Endothelial cell of umbilical vein (primary cell): ENCODE measurements at regions not wholly inside any gene's neighbourhood (a gene's known extent, or its start where the extent isn't known, plus 50 kb on each side); places are given as distances from the start of the nearest gene placed in this dataset.
A peak's percentile ranks its signal among the peaks of the same experiment; 100 is the strongest.

Experiments
- BruUV-seq: library from RNA; stranded (reverse); fragments of 400-500 nt; replicated peaks from 2 replicates; lab custom pipeline; 2021; lab: Mats Ljungman, UMichigan
- CTCF ChIA-PET: fragments of 300-600, 350-600 bp; sonication (Branson Sonifier 250); formaldehyde crosslinking; loops from one replicate; lab custom pipeline; 2021; ENCODE audit warnings: antibody characterized with exemption, inconsistent platforms; lab: Charles Lee
- POLR2A ChIA-PET: fragments of 300-600, 350-600 bp; sonication (Branson Sonifier 250); formaldehyde crosslinking; loops from one replicate; lab custom pipeline; 2021; ENCODE audit warnings: antibody characterized with exemption, inconsistent platforms; lab: Charles Lee
- DNase-seq: peaks from one replicate; pipeline ENCODE4 v3.0.0-alpha.2; 2011; ENCODE audit warnings: low read depth, low spot score
- FAIRE-seq: peaks from 2 replicates; lab custom pipeline; 2011; peaks lifted over from hg19 to GRCh38; lab: Jason Lieb, UNC
- H2AFZ ChIP-seq: 2 replicates; pipeline ENCODE4 v1.6.0; 2012; ENCODE audit warnings: low read depth, low read length, control low read depth, inconsistent platforms
- H3K27ac ChIP-seq: 2 replicates; pipeline ENCODE4 v1.5.1; 2011; ENCODE audit warnings: low read depth, mild to moderate bottlenecking, control low read depth, low read length, moderate library complexity; ENCODE audit not compliant: insufficient read depth
- H3K27me3 ChIP-seq, 2 experiments: 2 replicates each; pipeline versions ENCODE4 v1.6.0 to v1.6.1; 2011; ENCODE audit warnings: low read length in 2 of 2, mixed read lengths in 1 of 2; ENCODE audit not compliant: control insufficient read depth in 2 of 2, insufficient read depth in 2 of 2
- H3K36me3 ChIP-seq, 2 experiments: 2 replicates in 1 of 2; 3 replicates in 1 of 2; pipeline ENCODE4 v1.5.1; 2011; ENCODE audit warnings: low read length in 2 of 2, mild to moderate bottlenecking in 1 of 2, moderate library complexity in 1 of 2; ENCODE audit not compliant: control insufficient read depth in 2 of 2, insufficient read depth in 2 of 2; ENCODE audit errors: extremely low read depth in 1 of 2
- H3K4me1 ChIP-seq: 3 replicates; pipeline ENCODE4 v1.5.1; 2011; ENCODE audit warnings: mild to moderate bottlenecking, low read length; ENCODE audit not compliant: control insufficient read depth, insufficient read depth; ENCODE audit errors: extremely low read depth
- H3K4me2 ChIP-seq: 2 replicates; pipeline ENCODE4 v1.6.1; 2011; ENCODE audit warnings: low read length, control low read depth, mixed read lengths; ENCODE audit not compliant: insufficient read depth
- H3K4me3 ChIP-seq, 3 experiments: fragments of 200-600 bp in 1 of 3; sonication (generic), shearing (Covaris generic) in 1 of 3; replicated peaks in 1 of 3; 2 replicates each; pipeline ENCODE4 v1.5.1; 2011 to 2016; ENCODE audit warnings: control low read depth in 3 of 3, low read length in 3 of 3, mild to moderate bottlenecking in 2 of 3, inconsistent platforms in 1 of 3, low read depth in 1 of 3, moderate library complexity in 1 of 3; ENCODE audit not compliant: insufficient read depth in 1 of 3
- H3K79me2 ChIP-seq: 2 replicates; pipeline ENCODE4 v1.6.0; 2012; ENCODE audit warnings: low read length, inconsistent platforms; ENCODE audit not compliant: control insufficient read depth, insufficient read depth
- H3K9ac ChIP-seq: replicated peaks from 2 replicates; pipeline ENCODE3; 2011; ENCODE audit warnings: low read length, control low read depth; ENCODE audit not compliant: insufficient read depth; ENCODE audit errors: extremely low read depth
- H3K9me1 ChIP-seq: replicated peaks from 3 replicates; pipeline ENCODE4 v1.6.0; 2011; ENCODE audit warnings: mild to moderate bottlenecking, low read length; ENCODE audit not compliant: control insufficient read depth, insufficient read depth; ENCODE audit errors: extremely low read depth
- H3K9me3 ChIP-seq: replicated peaks from 2 replicates; pipeline ENCODE4 v1.5.1; 2012; ENCODE audit warnings: low read length, inconsistent platforms; ENCODE audit not compliant: control insufficient read depth, insufficient read depth
- H4K20me1 ChIP-seq: replicated peaks from 2 replicates; pipeline ENCODE3; 2011; ENCODE audit warnings: mild to moderate bottlenecking, low read length; ENCODE audit not compliant: control insufficient read depth, insufficient read depth; ENCODE audit errors: extremely low read depth
- EZH2 ChIP-seq: IDR thresholded peaks from 2 replicates; pipeline ENCODE4 v1.6.1; 2012; ENCODE audit warnings: borderline replicate concordance, low read depth, mild to moderate bottlenecking, moderate library complexity, low read length, inconsistent platforms; ENCODE audit not compliant: severe bottlenecking
- FOS ChIP-seq: IDR thresholded peaks from 2 replicates; pipeline ENCODE4 v1.6.1; 2011; ENCODE audit warnings: mild to moderate bottlenecking, low read length, moderate library complexity, borderline replicate concordance; ENCODE audit not compliant: insufficient read depth
- GATA2 ChIP-seq: IDR thresholded peaks from 2 replicates; pipeline ENCODE4 v1.7.0; 2011; ENCODE audit warnings: low read depth, mild to moderate bottlenecking, moderate library complexity, mixed read lengths, low read length; ENCODE audit not compliant: insufficient read length, insufficient read depth
- JUN ChIP-seq: IDR thresholded peaks from 2 replicates; pipeline ENCODE4 v1.6.1; 2011; ENCODE audit warnings: borderline replicate concordance, low read depth; ENCODE audit not compliant: insufficient read length, insufficient read depth
- MYC ChIP-seq: IDR thresholded peaks from one replicate; pipeline ENCODE4 v1.6.1; 2011; ENCODE audit warnings: mild to moderate bottlenecking, low read depth, low read length
- POLR2A ChIP-seq: IDR thresholded peaks from 2 replicates; pipeline ENCODE4 v1.6.1; 2012; ENCODE audit warnings: low read depth, mild to moderate bottlenecking, control low read depth, low read length
- POLR2AphosphoS5 ChIP-seq: IDR thresholded peaks from 2 replicates; pipeline ENCODE4 v1.6.1; 2012; ENCODE audit warnings: low read depth, mild to moderate bottlenecking, control low read depth, low read length, moderate library complexity; ENCODE audit not compliant: insufficient read depth
- dilution Hi-C: fragments of 300-500 bp; cut with MboI; formaldehyde crosslinking; loops from one replicate; pipeline ENCODE4 v1.15.0; 2019; ENCODE audit warnings: low sequenced_read_pairs; ENCODE audit not compliant: extremely low pct_ligation_motif_present
- intact Hi-C: fragments of 100-400 bp; cut with micrococcal nuclease; formaldehyde crosslinking; loops from one replicate; pipeline ENCODE4 v1.10.0; 2022
- TF ChIP-seq, protein P1 (sequence below), 2 donors: IDR thresholded peaks; 1 replicate in 1 of 2; 2 replicates in 1 of 2; pipeline ENCODE4 v1.5.1; 2011; ENCODE audit warnings: low read length in 2 of 2, mild to moderate bottlenecking in 2 of 2, moderate library complexity in 2 of 2, control low read depth in 1 of 2, inconsistent platforms in 1 of 2, low read depth in 1 of 2; ENCODE audit not compliant: insufficient read depth in 1 of 2; ENCODE audit errors: extremely low read depth in 1 of 2
- TF ChIP-seq, protein P2 (sequence below): IDR thresholded peaks from 2 replicates; pipeline ENCODE4 v1.6.1; 2011; ENCODE audit not compliant: insufficient read depth, insufficient read length

DNA sequence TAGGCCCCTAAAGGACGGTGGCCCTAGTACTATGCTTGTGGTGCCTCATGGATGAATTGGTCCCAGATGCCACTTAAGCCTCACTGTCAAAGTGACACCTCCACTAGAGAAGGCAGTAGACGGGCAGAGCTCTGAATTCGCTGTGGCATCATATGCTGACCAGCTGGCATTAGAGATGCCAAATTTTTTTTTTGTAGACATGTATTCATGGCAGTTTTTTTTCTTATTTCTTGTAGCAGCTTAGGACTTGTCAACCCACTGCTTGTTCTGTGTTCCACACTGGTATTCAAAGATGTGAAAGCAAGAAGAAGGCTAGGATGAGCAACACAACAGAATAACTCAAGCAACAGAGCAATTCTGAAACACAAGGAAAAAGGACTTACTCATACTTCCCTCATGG is 212.5 kb downstream of the DLEU7 start:
- Histone ChIP-seq H3K27me3 (no peaks in the 10 kb centered on the region), H3K27ac (no peak overlapping the region), H4K20me1 (no peaks in the 10 kb centered on the region), H3K9ac (no peak overlapping the region), H3K4me2 (peak overlapping the region; percentile 4), H3K9me3 (no peaks in the 10 kb centered on the region), H3K36me3 (no peaks in the 10 kb centered on the region), H2AFZ (no peak overlapping the region), H3K79me2 (no peaks in the 10 kb centered on the region), H3K9me1 (no peaks in the 10 kb centered on the region), H3K4me1 (no peaks in the 10 kb centered on the region), H3K4me3 (no peak overlapping the region)
- POLR2A ChIA-PET = no interaction called here
- TF ChIP-seq EZH2 = no peak
- no peak for TF ChIP-seq JUN
- TF ChIP-seq POLR2A = no peak
- no peak for TF ChIP-seq MYC
- no peak for TF ChIP-seq POLR2AphosphoS5
- no peak for TF ChIP-seq FOS
- TF ChIP-seq, protein P1, sequence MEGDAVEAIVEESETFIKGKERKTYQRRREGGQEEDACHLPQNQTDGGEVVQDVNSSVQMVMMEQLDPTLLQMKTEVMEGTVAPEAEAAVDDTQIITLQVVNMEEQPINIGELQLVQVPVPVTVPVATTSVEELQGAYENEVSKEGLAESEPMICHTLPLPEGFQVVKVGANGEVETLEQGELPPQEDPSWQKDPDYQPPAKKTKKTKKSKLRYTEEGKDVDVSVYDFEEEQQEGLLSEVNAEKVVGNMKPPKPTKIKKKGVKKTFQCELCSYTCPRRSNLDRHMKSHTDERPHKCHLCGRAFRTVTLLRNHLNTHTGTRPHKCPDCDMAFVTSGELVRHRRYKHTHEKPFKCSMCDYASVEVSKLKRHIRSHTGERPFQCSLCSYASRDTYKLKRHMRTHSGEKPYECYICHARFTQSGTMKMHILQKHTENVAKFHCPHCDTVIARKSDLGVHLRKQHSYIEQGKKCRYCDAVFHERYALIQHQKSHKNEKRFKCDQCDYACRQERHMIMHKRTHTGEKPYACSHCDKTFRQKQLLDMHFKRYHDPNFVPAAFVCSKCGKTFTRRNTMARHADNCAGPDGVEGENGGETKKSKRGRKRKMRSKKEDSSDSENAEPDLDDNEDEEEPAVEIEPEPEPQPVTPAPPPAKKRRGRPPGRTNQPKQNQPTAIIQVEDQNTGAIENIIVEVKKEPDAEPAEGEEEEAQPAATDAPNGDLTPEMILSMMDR (IDR thresholded peaks at IDR 0.05; ENCODE audit: extremely low read depth in 1 of 2, insufficient read depth in 1 of 2, low read depth in 1 of 2, low read length in 2 of 2) = no peak
- no peak for TF ChIP-seq GATA2
- TF ChIP-seq, protein P2, sequence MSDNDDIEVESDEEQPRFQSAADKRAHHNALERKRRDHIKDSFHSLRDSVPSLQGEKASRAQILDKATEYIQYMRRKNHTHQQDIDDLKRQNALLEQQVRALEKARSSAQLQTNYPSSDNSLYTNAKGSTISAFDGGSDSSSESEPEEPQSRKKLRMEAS = no peak
- CTCF ChIA-PET = interaction anchor here (1.0 kb wide), 1 partner anchor 170 kb away, joined by 3 read pairs; no protein-coding TSS in a partner anchor
- FAIRE-seq (peak; percentile 62), DNase-seq (peak; percentile 58)
- dilution Hi-C loops = no loop called here
- intact Hi-C loops = no loop called here
- no TSS peak for BruUV-seq
